Psoas muscle (tissue), 7 donors: ENCODE measurements at regions not wholly inside any gene's neighbourhood (a gene's known extent, or its start where the extent isn't known, plus 50 kb on each side); places are given as distances from the start of the nearest gene placed in this dataset.

Source experiments
- ATAC-seq, 4 donors: fragments of 200-7000 bp; cut with Tn5 transposase; one replicate each; pipeline ENCODE4 v1.9.1; 2020; ENCODE audit warnings: moderate library complexity in 3 of 4, mild to moderate bottlenecking in 2 of 4
- DNase-seq, 2 donors: peaks; one replicate each; pipeline ENCODE4 v3.0.0-alpha.2; 2020
- H3K27ac ChIP-seq: fragments of 200-600 bp; one replicate; pipeline ENCODE4 v1.8.0; 2022
- H3K27me3 ChIP-seq, 3 donors: fragments of 200-600 bp in 1 of 3; one replicate each; pipeline versions ENCODE4 v1.6.1 to v1.8.0; 2013 to 2022; ENCODE audit warnings: low read length in 2 of 3, mild to moderate bottlenecking in 2 of 3, moderate library complexity in 1 of 3; ENCODE audit not compliant: insufficient read depth in 3 of 3
- H3K36me3 ChIP-seq, 2 donors: fragments of 200-600 bp in 1 of 2; one replicate each; pipeline versions ENCODE4 v1.6.1 to v1.8.0; 2013 to 2022; ENCODE audit warnings: low read depth in 1 of 2, mild to moderate bottlenecking in 1 of 2, moderate library complexity in 1 of 2; ENCODE audit not compliant: insufficient read depth in 1 of 2
- H3K4me1 ChIP-seq: fragments of 200-600 bp; one replicate; pipeline ENCODE4 v1.8.0; 2022
- H3K4me3 ChIP-seq: fragments of 200-600 bp; one replicate; pipeline ENCODE4 v1.8.0; 2022; ENCODE audit warnings: mild to moderate bottlenecking
- H3K9me3 ChIP-seq: fragments of 200-600 bp; one replicate; pipeline ENCODE4 v1.8.0; 2022
- CTCF ChIP-seq: fragments of 200-600 bp; IDR thresholded peaks from one replicate; pipeline ENCODE4 v1.8.0; 2022; ENCODE audit warnings: antibody characterized with exemption
- WGBS, 3 donors: extraction: QIAGEN DNeasy Blood & Tissue Kit; methylation state at CpG; one replicate each; pipeline versions ENCODE4 v1.1.6 to v1.1.7; 2013; 5-methylcytosine and 5-hydroxymethylcytosine counted together
- intact Hi-C, 2 donors: fragments of 100-400 bp; cut with DNase I; formaldehyde crosslinking; loops; one replicate each; pipeline versions ENCODE4 v1.11.0 to v1.14.2; 2022
- donor health status: healthy with polysubstance abuse.
- donor health status: DM: no; HTN: no; CAD: no; lungs with moderate emphysema.
- donor health status: Bipolar disorder and iron deficiency.
- donor health status: healthy.
- donor health status: DM: yes; HTN: yes; CAD: no.
- donor health status: DM: no; HTN: no; CAD: no.
- donor health status: DM: yes; HTN: yes; CAD: no.

GRCh38 chr14:104517867-104518266, 61.7 kb upstream of the C14orf180 start:
- ATAC-seq: no peak
- no peak overlapping the region for H3K4me3 ChIP-seq
- DNase-seq: no peak
- H3K27ac ChIP-seq: no peak overlapping the region
- intact Hi-C loops: no loop called here
- no peak for TF ChIP-seq CTCF
- no peaks in the 10 kb centered on the region for H3K4me1 ChIP-seq
- H3K9me3 ChIP-seq: no peaks in the 10 kb centered on the region
- WGBS, 3 donors: 85 to 97% (median 86%) methylated on average over 14 of the region's 14 CpGs
- H3K27me3 ChIP-seq: peaks cover 0 to 29% (median 9%) of the 10 kb centered on the region in 3 donors
- no peaks in the 10 kb centered on the region for H3K36me3 ChIP-seq

- WGBS, 3 donors: 72% methylated on average over 18 of the region's 18 CpGs
These were observed 60.8 kb upstream of the C14orf180 start for GRCh38 chr14:104518659-104519350.

GRCh38 chr14:104519721-104520120, 59.8 kb upstream of the C14orf180 start:
- H3K9me3 ChIP-seq: no peaks in the 10 kb centered on the region
- 63 to 65% (median 63%) methylated on average over 8 of the region's 8 CpGs for WGBS, 3 donors
- no peak for DNase-seq
- no peaks in the 10 kb centered on the region for H3K36me3 ChIP-seq
- intact Hi-C loops: no loop called here
- H3K27ac ChIP-seq: no peak overlapping the region
- peaks cover 0 to 16% (median 4%) of the 10 kb centered on the region in 3 donors for H3K27me3 ChIP-seq
- ATAC-seq: no peak
- H3K4me1 ChIP-seq: no peaks in the 10 kb centered on the region
- no peak overlapping the region for H3K4me3 ChIP-seq
- TF ChIP-seq CTCF: no peak

More at GRCh38 chr14:104518659-104519350, 60.8 kb upstream of the C14orf180 start:
- Histone ChIP-seq H3K27me3 (peaks cover 0 to 26% (median 4%) of the 10 kb centered on the region in 3 donors), H3K36me3 (no peaks in the 10 kb centered on the region), H3K4me3 (no peak overlapping the region), H3K4me1 (no peaks in the 10 kb centered on the region), H3K9me3 (no peaks in the 10 kb centered on the region), H3K27ac (no peak overlapping the region)
- intact Hi-C loops: no loop called here
- no peak for DNase-seq
- TF ChIP-seq CTCF: no peak
- no peak for ATAC-seq

GRCh38 chr14:104520620-104521410, 58.7 kb upstream of the C14orf180 start:
- intact Hi-C loops: no loop called here
- DNase-seq (no peak), ATAC-seq (no peak)
- Histone ChIP-seq H3K4me1 (no peaks in the 10 kb centered on the region), H3K4me3 (no peak overlapping the region), H3K36me3 (no peaks in the 10 kb centered on the region), H3K9me3 (no peaks in the 10 kb centered on the region), H3K27ac (no peak overlapping the region), H3K27me3 (peaks cover 0 to 11% (median 4%) of the 10 kb centered on the region in 3 donors)
- 82 to 83% (median 82%) methylated on average over 13 of the region's 13 CpGs for WGBS, 3 donors
- no peak for TF ChIP-seq CTCF
